MM.1S (cell line): ENCODE measurements at regions not wholly inside any gene's neighbourhood (a gene's known extent, or its start where the extent isn't known, plus 50 kb on each side); places are given as distances from the start of the nearest gene placed in this dataset.

Source experiments
- DNase-seq: peaks from one replicate; pipeline ENCODE4 v3.0.0-alpha.2; 2015
- H2AFZ ChIP-seq: fragments of 300-600 bp; sonication (generic); 2 replicates; pipeline ENCODE4 v1.6.0; 2016; ENCODE audit warnings: antibody characterized with exemption, low read length
- H3F3A ChIP-seq: fragments of 300-600 bp; sonication (generic); 2 replicates; pipeline ENCODE4 v1.6.1; 2016; ENCODE audit warnings: mild to moderate bottlenecking, antibody characterized with exemption, low read length, moderate library complexity, mixed read lengths; ENCODE audit not compliant: insufficient read depth
- H3K27ac ChIP-seq: fragments of 300-600 bp; sonication (generic); 2 replicates; pipeline ENCODE4 v1.5.1; 2016; ENCODE audit warnings: mild to moderate bottlenecking, low read length
- H3K27me3 ChIP-seq: fragments of 300-600 bp; sonication (generic); replicated peaks from 2 replicates; pipeline ENCODE4 v1.6.0; 2016; ENCODE audit warnings: low read length; ENCODE audit not compliant: insufficient read depth
- H3K36me3 ChIP-seq: fragments of 300-600 bp; sonication (generic); replicated peaks from 2 replicates; pipeline ENCODE4 v1.6.1; 2016; ENCODE audit warnings: mild to moderate bottlenecking, low read length, mixed read lengths; ENCODE audit not compliant: insufficient read depth
- H3K4me1 ChIP-seq: fragments of 300-600 bp; sonication (generic); 2 replicates; pipeline ENCODE4 v1.6.1; 2016; ENCODE audit warnings: low read length, mixed read lengths
- H3K4me2 ChIP-seq: fragments of 300-600 bp; sonication (generic); 2 replicates; pipeline ENCODE4 v1.6.0; 2016; ENCODE audit warnings: low read depth, low read length
- H3K4me3 ChIP-seq: fragments of 300-600 bp; sonication (generic); 2 replicates; pipeline ENCODE4 v1.5.1; 2016; ENCODE audit warnings: low read length, mixed read lengths
- H3K79me2 ChIP-seq: fragments of 300-600 bp; sonication (generic); 2 replicates; pipeline ENCODE4 v1.6.1; 2016; ENCODE audit warnings: mixed run types, low read length, mixed read lengths
- H3K9ac ChIP-seq: fragments of 300-600 bp; sonication (generic); 2 replicates; pipeline ENCODE4 v1.6.1; 2016; ENCODE audit warnings: low read length, mixed read lengths
- H3K9me2 ChIP-seq: fragments of 300-600 bp; sonication (generic); replicated peaks from 2 replicates; pipeline ENCODE4 v1.6.1; 2016; ENCODE audit warnings: mild to moderate bottlenecking, low read length, mixed read lengths; ENCODE audit not compliant: insufficient read depth
- H3K9me3 ChIP-seq: fragments of 300-600 bp; sonication (generic); replicated peaks from 2 replicates; pipeline ENCODE4 v1.6.1; 2016; ENCODE audit warnings: mild to moderate bottlenecking, low read length, mixed read lengths; ENCODE audit not compliant: insufficient read depth
- H4K20me1 ChIP-seq: fragments of 300-600 bp; sonication (generic); 2 replicates; pipeline ENCODE4 v1.6.1; 2016; ENCODE audit warnings: mild to moderate bottlenecking, low read length, moderate library complexity, mixed read lengths; ENCODE audit not compliant: insufficient read depth
- CTCF ChIP-seq: fragments of 300-600 bp; sonication (generic); IDR thresholded peaks from 2 replicates; pipeline ENCODE4 v1.5.1; 2016; ENCODE audit warnings: antibody characterized with exemption, low read length, mixed read lengths
- EZH2 ChIP-seq: fragments of 300-600 bp; sonication (generic); optimal IDR thresholded peaks from 2 replicates; pipeline ENCODE3; 2017; ENCODE audit warnings: low read depth, mild to moderate bottlenecking, antibody characterized with exemption, low read length, mixed read lengths
- EZH2phosphoT487 ChIP-seq: fragments of 300-600 bp; sonication (generic); IDR thresholded peaks from 2 replicates; pipeline ENCODE4 v1.6.1; 2018; ENCODE audit warnings: antibody characterized with exemption, low read length

- Histone ChIP-seq H3F3A (no peaks in the 10 kb centered on the region), H3K9me2 (no peaks in the 10 kb centered on the region), H3K9ac (no peak overlapping the region), H3K4me3 (no peak overlapping the region), H3K4me1 (no peaks in the 10 kb centered on the region), H3K27me3 (no peaks in the 10 kb centered on the region), H3K79me2 (no peaks in the 10 kb centered on the region), H3K4me2 (no peak overlapping the region), H3K36me3 (no peaks in the 10 kb centered on the region), H4K20me1 (no peaks in the 10 kb centered on the region), H2AFZ (no peak overlapping the region), H3K27ac (no peak overlapping the region), H3K9me3 (no peaks in the 10 kb centered on the region)
- DNase-seq, result no peak
- TF ChIP-seq EZH2phosphoT487, result no peak
- no peak for TF ChIP-seq CTCF
- TF ChIP-seq EZH2, result no peak
Observed at GRCh38 chr4:112859456-112860184, 189.8 kb upstream of the ANK2 start.

- Histone ChIP-seq H3K9me2 (no peaks in the 10 kb centered on the region), H3K79me2 (no peaks in the 10 kb centered on the region), H3K4me2 (no peak overlapping the region), H3K4me1 (no peaks in the 10 kb centered on the region), H3K4me3 (no peak overlapping the region), H3K9ac (no peak overlapping the region), H3K9me3 (no peaks in the 10 kb centered on the region), H3K27ac (no peak overlapping the region), H3K36me3 (no peaks in the 10 kb centered on the region), H2AFZ (no peak overlapping the region), H4K20me1 (no peaks in the 10 kb centered on the region), H3F3A (no peaks in the 10 kb centered on the region), H3K27me3 (no peaks in the 10 kb centered on the region)
- TF ChIP-seq EZH2 (no peak), CTCF (no peak), EZH2phosphoT487 (no peak)
- DNase-seq, result no peak
Observed at GRCh38 chr4:112860830-112861690, 188.4 kb upstream of the ANK2 start.

GRCh38 chr4:112861691-112862674, 187.5 kb upstream of the ANK2 start:
- no peaks in the 10 kb centered on the region for H3K27me3 ChIP-seq
- no peak overlapping the region for H2AFZ ChIP-seq
- no peaks in the 10 kb centered on the region for H3K36me3 ChIP-seq
- no peaks in the 10 kb centered on the region for H4K20me1 ChIP-seq
- TF ChIP-seq EZH2phosphoT487, result no peak
- TF ChIP-seq CTCF, result no peak
- TF ChIP-seq EZH2, result no peak
- no peak overlapping the region for H3K4me3 ChIP-seq
- DNase-seq, result no peak
- no peaks in the 10 kb centered on the region for H3K79me2 ChIP-seq
- no peaks in the 10 kb centered on the region for H3F3A ChIP-seq
- no peaks in the 10 kb centered on the region for H3K4me1 ChIP-seq
- no peak overlapping the region for H3K27ac ChIP-seq
- H3K9me2 ChIP-seq, result no peaks in the 10 kb centered on the region
- H3K9me3 ChIP-seq, result no peaks in the 10 kb centered on the region
- H3K9ac ChIP-seq, result no peak overlapping the region
- no peak overlapping the region for H3K4me2 ChIP-seq
